ENCODE measurements at regions not wholly inside any gene's neighbourhood (a gene's known extent, or its start where the extent isn't known, plus 50 kb on each side); places are given as distances from the start of the nearest gene placed in this dataset.
"Not testable (repeated sequence)": the region's sequence is repeated elsewhere in the genome, so short reads cannot be mapped to it uniquely, and the experiment has no call there.

GRCh38 chr6:48957781-48958180 is 505.3 kb downstream of the MMUT start:
- no peak overlapping the region for H3K4me3 ChIP-seq
- no peak overlapping the region for H3K9ac ChIP-seq (ENCODE audit: low read depth in 2 of 2, low read length in 2 of 2)
- no peak for TF ChIP-seq CTCF (IDR thresholded peaks at IDR 0.05)
- no peak for DNase-seq
- no peaks in the 10 kb centered on the region for H3K27me3 ChIP-seq
- no peak overlapping the region for H3K27ac ChIP-seq
- H3K36me3 ChIP-seq, result no peaks in the 10 kb centered on the region
- no peaks in the 10 kb centered on the region for H3K4me1 ChIP-seq
- no peaks in the 10 kb centered on the region for H3K9me3 ChIP-seq
- intact Hi-C loops (cut with DNase I), result no loop called here

- no peaks in the 10 kb centered on the region for H3K36me3 ChIP-seq
- H3K27ac ChIP-seq, result no peak overlapping the region
- no peak for DNase-seq
- intact Hi-C loops (cut with DNase I), result no loop called here
- no peak overlapping the region for H3K9ac ChIP-seq (ENCODE audit: low read depth in 2 of 2, low read length in 2 of 2)
- H3K4me3 ChIP-seq, result no peak overlapping the region
- no peak for TF ChIP-seq CTCF (IDR thresholded peaks at IDR 0.05)
- H3K4me1 ChIP-seq, result no peaks in the 10 kb centered on the region
- no peaks in the 10 kb centered on the region for H3K27me3 ChIP-seq
- no peaks in the 10 kb centered on the region for H3K9me3 ChIP-seq
Measured at GRCh38 chr6:48951917-48952316, 511.1 kb downstream of the MMUT start.

GRCh38 chr6:48944276-48944675 is 518.8 kb downstream of the MMUT start:
- H3K9ac ChIP-seq (ENCODE audit: low read depth in 2 of 2, low read length in 2 of 2); intact Hi-C loops (cut with DNase I); H3K27me3 ChIP-seq; H3K9me3 ChIP-seq; H3K4me1 ChIP-seq; H3K27ac ChIP-seq; H3K4me3 ChIP-seq; H3K36me3 ChIP-seq; DNase-seq: not testable (repeated sequence)

- no peak overlapping the region for H3K4me3 ChIP-seq
- no peak overlapping the region for H3K9ac ChIP-seq (ENCODE audit: low read depth in 2 of 2, low read length in 2 of 2)
- intact Hi-C loops (cut with DNase I), result no loop called here
- H3K27ac ChIP-seq, result no peak overlapping the region
- no peaks in the 10 kb centered on the region for H3K27me3 ChIP-seq
- no peak for DNase-seq
- no peak for TF ChIP-seq CTCF (IDR thresholded peaks at IDR 0.05)
- no peaks in the 10 kb centered on the region for H3K4me1 ChIP-seq
- H3K36me3 ChIP-seq, result no peaks in the 10 kb centered on the region
- no peaks in the 10 kb centered on the region for H3K9me3 ChIP-seq
Measured at GRCh38 chr6:48933136-48933535, 529.9 kb downstream of the MMUT start.

- intact Hi-C loops (cut with DNase I), result no loop called here
- DNase-seq, result no peak
- no peaks in the 10 kb centered on the region for H3K36me3 ChIP-seq
- no peak overlapping the region for H3K27ac ChIP-seq
- no peaks in the 10 kb centered on the region for H3K9me3 ChIP-seq
- H3K9ac ChIP-seq (ENCODE audit: low read depth in 2 of 2, low read length in 2 of 2), result no peak overlapping the region
- no peaks in the 10 kb centered on the region for H3K27me3 ChIP-seq
- H3K4me3 ChIP-seq, result no peak overlapping the region
- H3K4me1 ChIP-seq, result no peaks in the 10 kb centered on the region
- TF ChIP-seq CTCF (IDR thresholded peaks at IDR 0.05), result no peak
Measured at GRCh38 chr6:48928937-48929336, 534.1 kb downstream of the MMUT start.

GRCh38 chr6:48922837-48923236 is 540.2 kb downstream of the MMUT start:
- Histone ChIP-seq H3K36me3 (no peaks in the 10 kb centered on the region), H3K27ac (no peak overlapping the region), H3K9ac (ENCODE audit: low read depth in 2 of 2, low read length in 2 of 2) (no peak overlapping the region), H3K4me3 (no peak overlapping the region), H3K4me1 (no peaks in the 10 kb centered on the region), H3K27me3 (no peaks in the 10 kb centered on the region), H3K9me3 (no peaks in the 10 kb centered on the region)
- intact Hi-C loops (cut with DNase I), result no loop called here
- TF ChIP-seq CTCF (IDR thresholded peaks at IDR 0.05), result no peak
- no peak for DNase-seq

Measured in colonic mucosa (tissue), 4 donors.